ENCODE measurements at regions not wholly inside any gene's neighbourhood (a gene's known extent, or its start where the extent isn't known, plus 50 kb on each side); places are given as distances from the start of the nearest gene placed in this dataset.

- Mint-ChIP-seq H3K4me1 (peaks cover 0 to 8% (median 0%) of the 10 kb centered on the region in 7 donors), H3K9me3 (no peaks in the 10 kb centered on the region), H3K36me3 (no peaks in the 10 kb centered on the region), H3K27ac (no peak overlapping the region), H3K27me3 (no peaks in the 10 kb centered on the region), H3K4me3 (no peak overlapping the region)
- no peaks in the 10 kb centered on the region for H3K27me3 ChIP-seq (ENCODE audit: control insufficient read depth in 2 of 2, insufficient read depth in 2 of 2, low read length in 2 of 2)
- DNase-seq (no peak), ATAC-seq (no peak)
- no peak overlapping the region for H3K27ac ChIP-seq (ENCODE audit: low read depth, low read length)
- no peaks in the 10 kb centered on the region for H3K9me3 ChIP-seq (ENCODE audit: control insufficient read depth in 2 of 3, low read length in 3 of 3)
- POLR2A ChIA-PET, result no interaction called here
- H3K4me3 ChIP-seq (ENCODE audit: low read length), result no peak overlapping the region
- intact Hi-C loops (cut with micrococcal nuclease), result no loop called here
- H3K36me3 ChIP-seq (ENCODE audit: control insufficient read depth in 2 of 3, insufficient read depth in 3 of 3, low read length in 3 of 3), result no peaks in the 10 kb centered on the region
- H3K4me1 ChIP-seq (ENCODE audit: control insufficient read depth in 2 of 2, insufficient read depth in 2 of 2, low read length in 2 of 2), result no peaks in the 10 kb centered on the region
- CTCF ChIA-PET, result no interaction called here
Measured at GRCh38 chr1:222043444-222044292, 301.8 kb upstream of the DUSP10 start.

GRCh38 chr1:222042120-222042519 is 300.2 kb upstream of the DUSP10 start:
- intact Hi-C loops (cut with micrococcal nuclease), result no loop called here
- Mint-ChIP-seq H3K4me1 (no peaks in the 10 kb centered on the region), H3K36me3 (no peaks in the 10 kb centered on the region), H3K27ac (no peak overlapping the region), H3K4me3 (no peak overlapping the region), H3K9me3 (no peaks in the 10 kb centered on the region), H3K27me3 (peaks cover 0 to 4% (median 0%) of the 10 kb centered on the region in 5 donors)
- Histone ChIP-seq H3K4me1 (ENCODE audit: control insufficient read depth in 2 of 2, insufficient read depth in 2 of 2, low read length in 2 of 2) (no peaks in the 10 kb centered on the region), H3K27me3 (ENCODE audit: control insufficient read depth in 2 of 2, insufficient read depth in 2 of 2, low read length in 2 of 2) (no peaks in the 10 kb centered on the region), H3K27ac (ENCODE audit: low read depth, low read length) (no peak overlapping the region), H3K4me3 (ENCODE audit: low read length) (no peak overlapping the region), H3K36me3 (ENCODE audit: control insufficient read depth in 2 of 3, insufficient read depth in 3 of 3, low read length in 3 of 3) (no peaks in the 10 kb centered on the region), H3K9me3 (ENCODE audit: control insufficient read depth in 2 of 3, low read length in 3 of 3) (no peaks in the 10 kb centered on the region)
- POLR2A ChIA-PET, result no interaction called here
- ATAC-seq (no peak), DNase-seq (no peak)
- CTCF ChIA-PET, result interaction anchor here (0.7 kb wide), 1 partner anchor 378 kb away, joined by 3 read pairs; no protein-coding TSS in a partner anchor

GRCh38 chr1:222040955-222041354 is 299.1 kb upstream of the DUSP10 start:
- Histone ChIP-seq H3K27me3 (ENCODE audit: control insufficient read depth in 2 of 2, insufficient read depth in 2 of 2, low read length in 2 of 2) (no peaks in the 10 kb centered on the region), H3K4me3 (ENCODE audit: low read length) (no peak overlapping the region), H3K36me3 (ENCODE audit: control insufficient read depth in 2 of 3, insufficient read depth in 3 of 3, low read length in 3 of 3) (no peaks in the 10 kb centered on the region), H3K4me1 (ENCODE audit: control insufficient read depth in 2 of 2, insufficient read depth in 2 of 2, low read length in 2 of 2) (no peaks in the 10 kb centered on the region), H3K9me3 (ENCODE audit: control insufficient read depth in 2 of 3, low read length in 3 of 3) (no peaks in the 10 kb centered on the region), H3K27ac (ENCODE audit: low read depth, low read length) (no peak overlapping the region)
- no peaks in the 10 kb centered on the region for H3K9me3 Mint-ChIP-seq
- H3K4me1 Mint-ChIP-seq, result no peaks in the 10 kb centered on the region
- no peak overlapping the region for H3K27ac Mint-ChIP-seq
- H3K36me3 Mint-ChIP-seq, result no peaks in the 10 kb centered on the region
- peaks cover 0 to 7% (median 0%) of the 10 kb centered on the region in 5 donors for H3K27me3 Mint-ChIP-seq
- DNase-seq (no peak), ATAC-seq (no peak)
- H3K4me3 Mint-ChIP-seq, result no peak overlapping the region
- ChIA-PET CTCF (no interaction called here), POLR2A (no interaction called here)
- intact Hi-C loops (cut with micrococcal nuclease), result no loop called here

GRCh38 chr1:222040121-222040805 is 298.4 kb upstream of the DUSP10 start:
- H3K4me1 ChIP-seq (ENCODE audit: control insufficient read depth in 2 of 2, insufficient read depth in 2 of 2, low read length in 2 of 2), result no peaks in the 10 kb centered on the region
- Mint-ChIP-seq H3K4me1 (no peaks in the 10 kb centered on the region), H3K36me3 (no peaks in the 10 kb centered on the region), H3K4me3 (no peak overlapping the region), H3K27ac (no peak overlapping the region), H3K9me3 (no peaks in the 10 kb centered on the region), H3K27me3 (peaks cover 0 to 9% (median 1%) of the 10 kb centered on the region in 5 donors)
- no peak for ATAC-seq
- POLR2A ChIA-PET, result no interaction called here
- H3K36me3 ChIP-seq (ENCODE audit: control insufficient read depth in 2 of 3, insufficient read depth in 3 of 3, low read length in 3 of 3), result no peaks in the 10 kb centered on the region
- H3K9me3 ChIP-seq (ENCODE audit: control insufficient read depth in 2 of 3, low read length in 3 of 3), result no peaks in the 10 kb centered on the region
- H3K4me3 ChIP-seq (ENCODE audit: low read length), result no peak overlapping the region
- H3K27me3 ChIP-seq (ENCODE audit: control insufficient read depth in 2 of 2, insufficient read depth in 2 of 2, low read length in 2 of 2), result no peaks in the 10 kb centered on the region
- intact Hi-C loops (cut with micrococcal nuclease), result no loop called here
- DNase-seq, result no peak
- CTCF ChIA-PET, result no interaction called here
- H3K27ac ChIP-seq (ENCODE audit: low read depth, low read length), result no peak overlapping the region

- Mint-ChIP-seq H3K27ac (no peak overlapping the region), H3K36me3 (no peaks in the 10 kb centered on the region), H3K4me1 (no peaks in the 10 kb centered on the region), H3K9me3 (no peaks in the 10 kb centered on the region), H3K4me3 (no peak overlapping the region), H3K27me3 (peaks cover 0 to 9% (median 7%) of the 10 kb centered on the region in 5 donors)
- ChIA-PET POLR2A (no interaction called here), CTCF (no interaction called here)
- ATAC-seq (no peak), DNase-seq (no peak)
- no peaks in the 10 kb centered on the region for H3K36me3 ChIP-seq (ENCODE audit: control insufficient read depth in 2 of 3, insufficient read depth in 3 of 3, low read length in 3 of 3)
- H3K27ac ChIP-seq (ENCODE audit: low read depth, low read length), result no peak overlapping the region
- H3K9me3 ChIP-seq (ENCODE audit: control insufficient read depth in 2 of 3, low read length in 3 of 3), result no peaks in the 10 kb centered on the region
- H3K4me1 ChIP-seq (ENCODE audit: control insufficient read depth in 2 of 2, insufficient read depth in 2 of 2, low read length in 2 of 2), result no peaks in the 10 kb centered on the region
- intact Hi-C loops (cut with micrococcal nuclease), result no loop called here
- no peak overlapping the region for H3K4me3 ChIP-seq (ENCODE audit: low read length)
- no peaks in the 10 kb centered on the region for H3K27me3 ChIP-seq (ENCODE audit: control insufficient read depth in 2 of 2, insufficient read depth in 2 of 2, low read length in 2 of 2)
Measured at GRCh38 chr1:222038971-222039370, 297.1 kb upstream of the DUSP10 start.

GRCh38 chr1:222037720-222038119 is 295.8 kb upstream of the DUSP10 start:
- no peak overlapping the region for H3K4me3 ChIP-seq (ENCODE audit: low read length)
- no peaks in the 10 kb centered on the region for H3K9me3 ChIP-seq (ENCODE audit: control insufficient read depth in 2 of 3, low read length in 3 of 3)
- no peak overlapping the region for H3K4me3 Mint-ChIP-seq
- DNase-seq (no peak), ATAC-seq (no peak)
- CTCF ChIA-PET, result interaction anchor here (1.7 kb wide), 1 partner anchor 417 kb away, joined by 3 read pairs; no protein-coding TSS in a partner anchor
- H3K9me3 Mint-ChIP-seq, result no peaks in the 10 kb centered on the region
- POLR2A ChIA-PET, result no interaction called here
- no peaks in the 10 kb centered on the region for H3K36me3 ChIP-seq (ENCODE audit: control insufficient read depth in 2 of 3, insufficient read depth in 3 of 3, low read length in 3 of 3)
- H3K27ac Mint-ChIP-seq, result no peak overlapping the region
- H3K4me1 ChIP-seq (ENCODE audit: control insufficient read depth in 2 of 2, insufficient read depth in 2 of 2, low read length in 2 of 2), result no peaks in the 10 kb centered on the region
- peaks cover 0 to 11% (median 7%) of the 10 kb centered on the region in 5 donors for H3K27me3 Mint-ChIP-seq
- H3K4me1 Mint-ChIP-seq, result no peaks in the 10 kb centered on the region
- no peaks in the 10 kb centered on the region for H3K36me3 Mint-ChIP-seq
- no peak overlapping the region for H3K27ac ChIP-seq (ENCODE audit: low read depth, low read length)
- intact Hi-C loops (cut with micrococcal nuclease), result no loop called here
- H3K27me3 ChIP-seq (ENCODE audit: control insufficient read depth in 2 of 2, insufficient read depth in 2 of 2, low read length in 2 of 2), result no peaks in the 10 kb centered on the region

- no peak overlapping the region for H3K27ac Mint-ChIP-seq
- no peak for DNase-seq
- ChIA-PET POLR2A (no interaction called here), CTCF (no interaction called here)
- peaks cover 6 to 17% (median 7%) of the 10 kb centered on the region in 5 donors for H3K27me3 Mint-ChIP-seq
- Histone ChIP-seq H3K4me3 (ENCODE audit: low read length) (no peak overlapping the region), H3K9me3 (ENCODE audit: control insufficient read depth in 2 of 3, low read length in 3 of 3) (no peaks in the 10 kb centered on the region), H3K36me3 (ENCODE audit: control insufficient read depth in 2 of 3, insufficient read depth in 3 of 3, low read length in 3 of 3) (no peaks in the 10 kb centered on the region), H3K27ac (ENCODE audit: low read depth, low read length) (no peak overlapping the region), H3K27me3 (ENCODE audit: control insufficient read depth in 2 of 2, insufficient read depth in 2 of 2, low read length in 2 of 2) (no peaks in the 10 kb centered on the region), H3K4me1 (ENCODE audit: control insufficient read depth in 2 of 2, insufficient read depth in 2 of 2, low read length in 2 of 2) (no peaks in the 10 kb centered on the region)
- no peak for ATAC-seq
- no peak overlapping the region for H3K4me3 Mint-ChIP-seq
- no peaks in the 10 kb centered on the region for H3K9me3 Mint-ChIP-seq
- no peaks in the 10 kb centered on the region for H3K4me1 Mint-ChIP-seq
- intact Hi-C loops (cut with micrococcal nuclease), result no loop called here
- no peaks in the 10 kb centered on the region for H3K36me3 Mint-ChIP-seq
Measured at GRCh38 chr1:222034790-222035189, 292.9 kb upstream of the DUSP10 start.

Data from naive thymus-derived CD4-positive, alpha-beta T cell (primary cell).